ENCODE measurements at regions not wholly inside any gene's neighbourhood (a gene's known extent, or its start where the extent isn't known, plus 50 kb on each side); places are given as distances from the start of the nearest gene placed in this dataset.
"Not testable (repeated sequence)": the region's sequence is repeated elsewhere in the genome, so short reads cannot be mapped to it uniquely, and the experiment has no call there.

- no peak for TF ChIP-seq CTCF (IDR thresholded peaks at IDR 0.05; ENCODE audit: low read depth, low read length, missing control alignments)
- H3K36me3 ChIP-seq (replicated peaks) = no peaks in the 10 kb centered on the region
- no peaks in the 10 kb centered on the region for H3K27me3 ChIP-seq (replicated peaks)
- H3K4me3 ChIP-seq (ENCODE audit: low read depth, low read length) = no peak overlapping the region
- no peak for DNase-seq
- in situ Hi-C loops (cut with HindIII; ENCODE audit: low pct_ligation_motif_present, low sequenced_read_pairs) = no loop called here
- H3K27ac ChIP-seq = no peak overlapping the region
These were observed 149.8 kb upstream of the TNFSF11 start for GRCh38 chr13:42424182-42424581.

- H3K36me3 ChIP-seq (replicated peaks) = no peaks in the 10 kb centered on the region
- no peak overlapping the region for H3K4me3 ChIP-seq (ENCODE audit: low read depth, low read length)
- no peaks in the 10 kb centered on the region for H3K27me3 ChIP-seq (replicated peaks)
- no peak for TF ChIP-seq CTCF (IDR thresholded peaks at IDR 0.05; ENCODE audit: low read depth, low read length, missing control alignments)
- DNase-seq = no peak
- H3K27ac ChIP-seq = no peak overlapping the region
- in situ Hi-C loops (cut with HindIII; ENCODE audit: low pct_ligation_motif_present, low sequenced_read_pairs) = no loop called here
These were observed 128.6 kb upstream of the TNFSF11 start for GRCh38 chr13:42445354-42445753.

GRCh38 chr13:42446597-42446996 is 127.4 kb upstream of the TNFSF11 start:
- H3K4me3 ChIP-seq (ENCODE audit: low read depth, low read length); H3K27ac ChIP-seq; in situ Hi-C loops (cut with HindIII; ENCODE audit: low pct_ligation_motif_present, low sequenced_read_pairs); DNase-seq; H3K27me3 ChIP-seq (replicated peaks); H3K36me3 ChIP-seq (replicated peaks): not testable (repeated sequence)

- Histone ChIP-seq H3K27ac (no peak overlapping the region), H3K4me3 (ENCODE audit: low read depth, low read length) (no peak overlapping the region), H3K36me3 (replicated peaks) (no peaks in the 10 kb centered on the region), H3K27me3 (replicated peaks) (no peaks in the 10 kb centered on the region)
- no peak for TF ChIP-seq CTCF (IDR thresholded peaks at IDR 0.05; ENCODE audit: low read depth, low read length, missing control alignments)
- in situ Hi-C loops (cut with HindIII; ENCODE audit: low pct_ligation_motif_present, low sequenced_read_pairs) = no loop called here
- DNase-seq = no peak
These were observed 120.8 kb upstream of the TNFSF11 start for GRCh38 chr13:42453091-42453645.

- no peak for TF ChIP-seq CTCF (IDR thresholded peaks at IDR 0.05; ENCODE audit: low read depth, low read length, missing control alignments)
- in situ Hi-C loops (cut with HindIII; ENCODE audit: low pct_ligation_motif_present, low sequenced_read_pairs) = no loop called here
- H3K27ac ChIP-seq = no peak overlapping the region
These were observed 119.2 kb upstream of the TNFSF11 start for GRCh38 chr13:42454749-42455148.

GRCh38 chr13:42458193-42458592 is 115.8 kb upstream of the TNFSF11 start:
- no peak overlapping the region for H3K4me3 ChIP-seq (ENCODE audit: low read depth, low read length)
- TF ChIP-seq CTCF (IDR thresholded peaks at IDR 0.05; ENCODE audit: low read depth, low read length, missing control alignments) = no peak
- no peak for DNase-seq
- in situ Hi-C loops (cut with HindIII; ENCODE audit: low pct_ligation_motif_present, low sequenced_read_pairs) = no loop called here
- H3K27ac ChIP-seq = no peak overlapping the region
- no peaks in the 10 kb centered on the region for H3K27me3 ChIP-seq (replicated peaks)
- no peaks in the 10 kb centered on the region for H3K36me3 ChIP-seq (replicated peaks)

More at GRCh38 chr13:42454749-42455148, 119.2 kb upstream of the TNFSF11 start:
- Histone ChIP-seq H3K36me3 (replicated peaks) (no peaks in the 10 kb centered on the region), H3K4me3 (ENCODE audit: low read depth, low read length) (no peak overlapping the region), H3K27me3 (replicated peaks) (no peaks in the 10 kb centered on the region)
- DNase-seq = no peak

Data from brain microvascular endothelial cell (primary cell).